ENCODE measurements at regions not wholly inside any gene's neighbourhood (a gene's known extent, or its start where the extent isn't known, plus 50 kb on each side); places are given as distances from the start of the nearest gene placed in this dataset.
"Not testable (repeated sequence)": the region's sequence is repeated elsewhere in the genome, so short reads cannot be mapped to it uniquely, and the experiment has no call there.

DNA sequence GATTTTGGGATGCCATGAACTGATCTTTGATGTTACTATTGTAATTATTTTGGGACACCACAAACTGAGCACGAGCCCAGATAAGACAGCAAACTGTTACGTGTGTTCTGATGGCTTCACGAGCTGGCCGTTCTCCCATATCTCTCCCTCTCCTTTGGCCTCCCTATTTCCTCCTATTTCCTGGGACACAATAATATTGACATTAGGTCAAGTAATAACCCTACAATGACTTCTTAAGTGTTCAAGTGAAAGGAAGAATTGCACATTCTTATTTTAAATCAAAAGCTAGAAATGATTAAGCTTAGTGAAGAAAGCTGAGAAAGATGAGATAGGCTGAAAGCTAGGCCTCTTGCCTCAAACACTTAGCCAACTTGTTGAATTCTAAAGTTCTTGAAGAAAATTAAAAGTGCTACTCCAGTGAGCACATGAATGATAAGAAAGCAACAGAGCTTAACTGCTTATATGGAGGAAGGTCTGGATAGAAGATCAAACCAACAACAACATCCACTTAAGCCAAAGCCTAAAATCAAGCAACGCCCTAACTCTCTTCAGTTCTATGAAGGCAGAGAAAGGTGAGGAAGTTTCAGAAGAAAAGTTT lies 247.1 kb downstream of the LRRC70 start:
- Mint-ChIP-seq H3K4me3 (ENCODE audit: low read depth, unreplicated experiment) (no peak overlapping the region), H3K27ac (ENCODE audit: unreplicated experiment) (no peak overlapping the region), H3K4me1 (ENCODE audit: low read depth, unreplicated experiment) (no peaks in the 10 kb centered on the region), H3K36me3 (ENCODE audit: insufficient read depth, unreplicated experiment) (no peaks in the 10 kb centered on the region), H3K9me3 (ENCODE audit: low read depth, unreplicated experiment) (no peaks in the 10 kb centered on the region), H3K27me3 (ENCODE audit: unreplicated experiment) (no peaks in the 10 kb centered on the region)
- intact Hi-C loops (cut with micrococcal nuclease; ENCODE audit: unreplicated experiment), result no loop called here
- CTCF ChIA-PET, result no interaction called here
- no peak for TF ChIP-seq CTCF (IDR thresholded peaks at IDR 0.05; ENCODE audit: unreplicated experiment)
- DNase-seq, result no peak
- no TSS peak for BruUV-seq (replicated peaks)

- no peak for DNase-seq
- intact Hi-C loops (cut with micrococcal nuclease; ENCODE audit: unreplicated experiment), result no loop called here
- Mint-ChIP-seq H3K36me3 (ENCODE audit: insufficient read depth, unreplicated experiment) (no peaks in the 10 kb centered on the region), H3K4me1 (ENCODE audit: low read depth, unreplicated experiment) (no peaks in the 10 kb centered on the region), H3K27ac (ENCODE audit: unreplicated experiment) (no peak overlapping the region), H3K4me3 (ENCODE audit: low read depth, unreplicated experiment) (no peak overlapping the region), H3K27me3 (ENCODE audit: unreplicated experiment) (no peaks in the 10 kb centered on the region), H3K9me3 (ENCODE audit: low read depth, unreplicated experiment) (no peaks in the 10 kb centered on the region)
- no peak for TF ChIP-seq CTCF (IDR thresholded peaks at IDR 0.05; ENCODE audit: unreplicated experiment)
- CTCF ChIA-PET, result no interaction called here
- no TSS peak for BruUV-seq (replicated peaks)
Observed at GRCh38 chr5:62824936-62825335, 246.3 kb downstream of the LRRC70 start.

- BruUV-seq (replicated peaks); CTCF ChIA-PET; H3K27ac Mint-ChIP-seq (ENCODE audit: unreplicated experiment); DNase-seq; H3K9me3 Mint-ChIP-seq (ENCODE audit: low read depth, unreplicated experiment); intact Hi-C loops (cut with micrococcal nuclease; ENCODE audit: unreplicated experiment); H3K36me3 Mint-ChIP-seq (ENCODE audit: insufficient read depth, unreplicated experiment); H3K4me1 Mint-ChIP-seq (ENCODE audit: low read depth, unreplicated experiment); H3K4me3 Mint-ChIP-seq (ENCODE audit: low read depth, unreplicated experiment); H3K27me3 Mint-ChIP-seq (ENCODE audit: unreplicated experiment): not testable (repeated sequence)
Observed at GRCh38 chr5:62817043-62817442, 238.4 kb downstream of the LRRC70 start.

DNA sequence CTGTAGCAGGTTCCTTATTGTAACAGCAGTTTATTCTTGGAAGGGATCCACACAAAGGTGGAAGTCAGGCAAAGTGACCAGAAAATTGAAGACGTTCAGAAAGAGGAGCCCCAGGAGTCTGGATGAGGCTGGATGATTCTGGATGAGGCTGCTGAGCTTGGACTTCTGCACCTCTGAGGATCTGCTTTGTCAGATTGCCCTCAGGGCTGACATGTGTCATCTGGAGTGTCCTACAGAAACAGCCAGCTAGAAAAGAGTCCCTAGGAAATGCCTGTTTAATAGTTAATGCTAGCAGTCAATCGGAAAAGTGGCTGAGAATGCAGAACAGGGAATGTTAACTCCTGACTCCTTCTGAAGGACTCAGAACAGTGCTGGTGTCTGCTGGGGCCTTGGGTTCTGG lies 236.4 kb downstream of the LRRC70 start:
- Mint-ChIP-seq H3K9me3 (ENCODE audit: low read depth, unreplicated experiment) (peaks cover 6% of the 10 kb centered on the region), H3K27me3 (ENCODE audit: unreplicated experiment) (no peaks in the 10 kb centered on the region), H3K36me3 (ENCODE audit: insufficient read depth, unreplicated experiment) (no peaks in the 10 kb centered on the region), H3K4me1 (ENCODE audit: low read depth, unreplicated experiment) (no peaks in the 10 kb centered on the region), H3K4me3 (ENCODE audit: low read depth, unreplicated experiment) (no peak overlapping the region), H3K27ac (ENCODE audit: unreplicated experiment) (no peak overlapping the region)
- CTCF ChIA-PET, result no interaction called here
- intact Hi-C loops (cut with micrococcal nuclease; ENCODE audit: unreplicated experiment), result no loop called here
- TF ChIP-seq CTCF (IDR thresholded peaks at IDR 0.05; ENCODE audit: unreplicated experiment), result no peak
- BruUV-seq (replicated peaks), result no TSS peak
- no peak for DNase-seq

DNA sequence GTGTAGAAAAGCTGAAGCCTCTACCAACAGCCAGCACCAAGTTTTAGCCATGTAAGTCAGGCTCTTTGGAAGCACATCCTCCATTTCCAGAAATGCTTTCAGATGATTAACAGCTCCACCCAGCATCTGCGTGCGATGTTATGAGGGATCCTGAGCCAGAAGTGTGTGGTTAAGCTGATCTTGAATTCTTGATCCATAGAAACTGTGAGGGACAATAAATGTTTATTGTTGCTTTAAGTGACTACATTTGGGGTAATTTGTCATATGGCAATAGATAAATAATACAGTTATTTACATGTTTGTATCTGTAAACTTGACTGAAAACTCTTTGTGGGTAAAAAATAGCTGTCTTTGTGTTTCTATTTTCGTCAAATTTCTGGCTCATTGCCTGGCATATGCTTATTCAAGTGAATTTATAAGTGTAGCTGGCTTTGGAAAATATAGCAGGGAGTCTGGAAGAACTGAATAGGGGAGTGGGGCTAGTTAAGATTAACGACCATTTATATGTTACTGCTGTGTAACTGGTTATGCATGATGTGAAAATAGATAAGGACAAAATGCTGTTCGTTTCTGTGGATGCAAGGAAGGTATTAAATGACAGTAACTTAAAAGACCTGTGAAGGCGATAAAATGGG lies 234.1 kb downstream of the LRRC70 start:
- DNase-seq, result no peak
- no peak overlapping the region for H3K27ac Mint-ChIP-seq (ENCODE audit: unreplicated experiment)
- no TSS peak for BruUV-seq (replicated peaks)
- CTCF ChIA-PET, result no interaction called here
- H3K36me3 Mint-ChIP-seq (ENCODE audit: insufficient read depth, unreplicated experiment), result no peaks in the 10 kb centered on the region
- H3K4me3 Mint-ChIP-seq (ENCODE audit: low read depth, unreplicated experiment), result no peak overlapping the region
- no peaks in the 10 kb centered on the region for H3K27me3 Mint-ChIP-seq (ENCODE audit: unreplicated experiment)
- intact Hi-C loops (cut with micrococcal nuclease; ENCODE audit: unreplicated experiment), result no loop called here
- peaks cover 6% of the 10 kb centered on the region for H3K9me3 Mint-ChIP-seq (ENCODE audit: low read depth, unreplicated experiment)
- H3K4me1 Mint-ChIP-seq (ENCODE audit: low read depth, unreplicated experiment), result no peaks in the 10 kb centered on the region
- no peak for TF ChIP-seq CTCF (IDR thresholded peaks at IDR 0.05; ENCODE audit: unreplicated experiment)

DNA sequence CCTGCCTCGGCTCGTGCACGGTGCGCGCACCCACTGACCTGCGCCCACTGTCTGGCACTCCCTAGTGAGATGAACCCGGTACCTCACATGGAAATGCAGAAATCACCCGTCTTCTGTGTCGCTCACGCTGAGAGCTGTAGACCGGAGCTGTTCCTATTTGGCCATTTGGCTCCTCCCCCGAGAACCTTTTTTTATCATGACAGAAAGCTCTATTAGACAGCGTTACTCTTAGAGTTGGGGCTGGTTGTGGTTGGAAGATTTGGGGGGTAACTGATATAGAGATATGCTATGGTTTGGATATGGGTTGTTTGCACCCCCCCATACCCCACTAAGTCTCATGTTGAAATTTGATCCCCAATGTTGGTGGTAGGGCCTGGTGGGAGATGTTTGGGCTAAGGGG lies 226.2 kb downstream of the LRRC70 start:
- CTCF ChIA-PET; DNase-seq; H3K4me1 Mint-ChIP-seq (ENCODE audit: low read depth, unreplicated experiment); intact Hi-C loops (cut with micrococcal nuclease; ENCODE audit: unreplicated experiment); BruUV-seq (replicated peaks); H3K27me3 Mint-ChIP-seq (ENCODE audit: unreplicated experiment); H3K36me3 Mint-ChIP-seq (ENCODE audit: insufficient read depth, unreplicated experiment); H3K9me3 Mint-ChIP-seq (ENCODE audit: low read depth, unreplicated experiment); H3K27ac Mint-ChIP-seq (ENCODE audit: unreplicated experiment); H3K4me3 Mint-ChIP-seq (ENCODE audit: low read depth, unreplicated experiment): not testable (repeated sequence)

Measured in Calu3 (cell line).